Endothelial cell (in vitro differentiated cells): ENCODE measurements at regions not wholly inside any gene's neighbourhood (a gene's known extent, or its start where the extent isn't known, plus 50 kb on each side); places are given as distances from the start of the nearest gene placed in this dataset.

ENCODE experiments used
- DNase-seq: peaks from one replicate; pipeline ENCODE4 v3.0.0; 2021; ENCODE audit warnings: low spot score
- H3K27ac Mint-ChIP-seq: one replicate; pipeline ENCODE4 v1.8.0; 2021; ENCODE audit warnings: mixed read lengths, inconsistent platforms; ENCODE audit not compliant: unreplicated experiment
- H3K27me3 Mint-ChIP-seq: one replicate; pipeline ENCODE4 v1.8.0; 2021; ENCODE audit warnings: mild to moderate bottlenecking, moderate library complexity, mixed read lengths, inconsistent platforms; ENCODE audit not compliant: unreplicated experiment
- H3K36me3 Mint-ChIP-seq: one replicate; pipeline ENCODE4 v1.8.0; 2021; ENCODE audit warnings: mild to moderate bottlenecking, low read depth, mixed read lengths, inconsistent platforms; ENCODE audit not compliant: unreplicated experiment
- H3K4me1 Mint-ChIP-seq: one replicate; pipeline ENCODE4 v1.8.0; 2021; ENCODE audit warnings: mild to moderate bottlenecking, mixed read lengths, inconsistent platforms; ENCODE audit not compliant: unreplicated experiment
- H3K4me3 Mint-ChIP-seq: one replicate; pipeline ENCODE4 v1.8.0; 2021; ENCODE audit warnings: mild to moderate bottlenecking, mixed read lengths, inconsistent platforms; ENCODE audit not compliant: unreplicated experiment
- H3K9me3 Mint-ChIP-seq: one replicate; pipeline ENCODE4 v1.8.0; 2021; ENCODE audit warnings: mixed read lengths, inconsistent platforms; ENCODE audit not compliant: unreplicated experiment
- TF ChIP-seq, protein P1 (sequence below): fragments of 200-600 bp; sonication (generic); IDR thresholded peaks from one replicate; pipeline ENCODE4 v1.5.0; 2021; ENCODE audit warnings: antibody characterized with exemption; ENCODE audit not compliant: unreplicated experiment

DNA sequence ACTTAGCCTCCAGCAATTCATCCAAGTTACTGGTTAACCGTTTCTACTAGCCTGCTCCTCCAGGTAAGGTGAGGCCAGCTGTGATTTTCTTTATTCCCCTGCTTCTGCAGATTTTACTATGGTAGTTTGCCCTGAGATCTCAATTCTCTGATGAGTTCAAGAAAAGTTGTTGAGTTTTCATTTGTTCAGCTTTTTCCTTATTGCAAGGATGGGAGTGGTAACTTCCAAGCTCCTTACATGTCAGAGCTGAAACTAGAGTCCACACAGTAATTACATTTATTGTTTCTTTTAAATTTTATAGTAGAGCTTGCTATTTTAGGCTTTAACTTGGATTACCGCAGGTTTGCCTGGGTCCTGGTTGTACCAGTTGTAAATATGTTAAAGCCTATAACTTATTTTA lies 76.9 kb upstream of the ZRANB2 start:
- no peak overlapping the region for H3K27ac Mint-ChIP-seq
- TF ChIP-seq, protein P1, sequence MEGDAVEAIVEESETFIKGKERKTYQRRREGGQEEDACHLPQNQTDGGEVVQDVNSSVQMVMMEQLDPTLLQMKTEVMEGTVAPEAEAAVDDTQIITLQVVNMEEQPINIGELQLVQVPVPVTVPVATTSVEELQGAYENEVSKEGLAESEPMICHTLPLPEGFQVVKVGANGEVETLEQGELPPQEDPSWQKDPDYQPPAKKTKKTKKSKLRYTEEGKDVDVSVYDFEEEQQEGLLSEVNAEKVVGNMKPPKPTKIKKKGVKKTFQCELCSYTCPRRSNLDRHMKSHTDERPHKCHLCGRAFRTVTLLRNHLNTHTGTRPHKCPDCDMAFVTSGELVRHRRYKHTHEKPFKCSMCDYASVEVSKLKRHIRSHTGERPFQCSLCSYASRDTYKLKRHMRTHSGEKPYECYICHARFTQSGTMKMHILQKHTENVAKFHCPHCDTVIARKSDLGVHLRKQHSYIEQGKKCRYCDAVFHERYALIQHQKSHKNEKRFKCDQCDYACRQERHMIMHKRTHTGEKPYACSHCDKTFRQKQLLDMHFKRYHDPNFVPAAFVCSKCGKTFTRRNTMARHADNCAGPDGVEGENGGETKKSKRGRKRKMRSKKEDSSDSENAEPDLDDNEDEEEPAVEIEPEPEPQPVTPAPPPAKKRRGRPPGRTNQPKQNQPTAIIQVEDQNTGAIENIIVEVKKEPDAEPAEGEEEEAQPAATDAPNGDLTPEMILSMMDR = no peak
- H3K4me1 Mint-ChIP-seq = no peaks in the 10 kb centered on the region
- H3K36me3 Mint-ChIP-seq = no peaks in the 10 kb centered on the region
- no peaks in the 10 kb centered on the region for H3K9me3 Mint-ChIP-seq
- no peaks in the 10 kb centered on the region for H3K27me3 Mint-ChIP-seq
- H3K4me3 Mint-ChIP-seq = no peak overlapping the region
- DNase-seq = no peak

DNA sequence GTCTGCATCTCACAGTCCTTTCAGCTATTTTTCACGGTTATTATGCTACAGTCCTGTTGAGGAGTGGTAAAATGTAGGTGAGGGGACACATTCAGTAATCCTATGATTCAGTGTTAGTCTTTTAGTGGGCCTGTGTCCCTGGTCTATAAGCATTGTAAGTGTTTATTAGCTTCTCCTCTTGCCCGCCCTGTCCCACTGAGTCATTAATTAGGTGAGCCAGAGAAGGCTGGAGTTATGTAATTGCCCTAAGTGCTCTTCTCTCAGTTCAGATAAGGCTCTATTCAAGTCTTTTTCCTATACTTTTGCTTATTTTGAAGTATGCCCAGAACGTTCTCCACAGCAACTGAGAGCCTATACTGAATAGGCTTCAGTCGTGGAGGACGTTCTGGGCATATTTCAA lies 76.3 kb upstream of the ZRANB2 start:
- DNase-seq = no peak
- H3K27ac Mint-ChIP-seq = no peak overlapping the region
- H3K27me3 Mint-ChIP-seq = no peaks in the 10 kb centered on the region
- TF ChIP-seq, protein P1 = no peak
- H3K9me3 Mint-ChIP-seq = no peaks in the 10 kb centered on the region
- no peak overlapping the region for H3K4me3 Mint-ChIP-seq
- H3K4me1 Mint-ChIP-seq = no peaks in the 10 kb centered on the region
- no peaks in the 10 kb centered on the region for H3K36me3 Mint-ChIP-seq

DNA sequence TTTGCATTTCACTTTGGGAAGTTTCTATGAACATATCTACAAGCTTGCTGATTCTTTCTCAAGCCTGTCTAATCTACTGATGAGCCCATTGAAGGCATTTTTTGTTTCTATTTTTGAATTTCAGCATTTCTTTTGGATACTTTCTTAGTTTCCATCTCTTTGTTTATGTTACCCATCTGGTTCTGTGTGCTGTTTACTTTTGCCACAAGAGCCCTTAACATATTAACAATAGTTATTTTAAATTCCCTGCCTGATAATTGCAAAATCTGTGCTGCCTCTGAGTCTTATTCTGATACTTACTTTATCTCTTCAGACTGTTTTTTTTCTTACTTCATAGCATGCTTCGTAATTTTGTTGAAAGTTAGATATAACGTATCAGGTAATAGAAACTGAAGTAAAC lies 75.8 kb upstream of the ZRANB2 start:
- no peak overlapping the region for H3K4me3 Mint-ChIP-seq
- no peaks in the 10 kb centered on the region for H3K4me1 Mint-ChIP-seq
- no peak overlapping the region for H3K27ac Mint-ChIP-seq
- DNase-seq = no peak
- H3K36me3 Mint-ChIP-seq = no peaks in the 10 kb centered on the region
- H3K9me3 Mint-ChIP-seq = no peaks in the 10 kb centered on the region
- TF ChIP-seq, protein P1 = no peak
- H3K27me3 Mint-ChIP-seq = no peaks in the 10 kb centered on the region

DNA sequence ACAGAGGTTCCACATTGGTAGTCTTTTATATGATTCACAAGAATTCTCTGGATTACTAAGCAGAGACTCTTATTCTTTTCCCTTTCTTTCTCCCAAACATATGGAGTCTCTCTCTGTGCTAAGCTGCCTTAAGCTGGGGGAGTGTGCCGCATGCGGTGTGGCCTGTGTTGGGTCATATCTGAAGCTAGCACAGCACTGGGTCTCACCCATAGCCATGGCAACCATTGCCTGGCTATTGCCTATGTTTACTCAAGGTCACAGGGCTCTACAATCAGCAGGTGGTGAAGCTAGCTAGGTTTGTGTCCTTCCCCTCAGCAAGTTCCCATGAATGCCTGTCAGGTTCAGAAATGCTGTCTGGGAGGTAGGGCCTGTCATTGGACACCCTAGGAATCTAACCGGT lies 73.6 kb upstream of the ZRANB2 start:
- no peak for DNase-seq
- Mint-ChIP-seq H3K4me1 (no peaks in the 10 kb centered on the region), H3K27ac (no peak overlapping the region), H3K27me3 (no peaks in the 10 kb centered on the region), H3K9me3 (no peaks in the 10 kb centered on the region), H3K4me3 (no peak overlapping the region), H3K36me3 (no peaks in the 10 kb centered on the region)
- TF ChIP-seq, protein P1 = no peak

DNA sequence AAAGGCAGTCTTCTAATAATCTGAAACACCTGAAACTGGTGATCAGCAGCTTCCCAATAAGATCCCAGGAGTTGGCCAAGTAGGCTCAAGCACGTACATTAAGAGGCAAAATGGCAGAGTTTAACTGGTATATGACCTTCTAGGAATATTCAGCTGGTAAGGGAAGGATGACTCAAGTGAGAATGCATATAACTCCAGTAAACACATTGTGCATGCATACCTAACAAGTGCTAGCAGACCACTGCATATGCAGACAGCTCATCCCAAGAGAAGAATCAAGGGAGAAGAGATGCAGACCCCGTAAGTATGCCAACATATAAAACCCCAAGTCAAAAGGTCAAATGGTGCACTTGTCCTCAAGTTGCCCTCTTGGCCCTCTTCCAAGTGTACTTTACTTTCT lies 73.0 kb upstream of the ZRANB2 start:
- no peaks in the 10 kb centered on the region for H3K9me3 Mint-ChIP-seq
- no peaks in the 10 kb centered on the region for H3K27me3 Mint-ChIP-seq
- H3K36me3 Mint-ChIP-seq = no peaks in the 10 kb centered on the region
- no peaks in the 10 kb centered on the region for H3K4me1 Mint-ChIP-seq
- no peak overlapping the region for H3K27ac Mint-ChIP-seq
- H3K4me3 Mint-ChIP-seq = no peak overlapping the region
- TF ChIP-seq, protein P1 = no peak
- DNase-seq = no peak
